Hypothalamus (tissue), 51 donors: ENCODE measurements at regions not wholly inside any gene's neighbourhood (a gene's known extent, or its start where the extent isn't known, plus 50 kb on each side); places are given as distances from the start of the nearest gene placed in this dataset.

Source experiments
- DNase-seq, 51 donors: peaks; one replicate each; lab custom pipeline; 2025; lab: John Stamatoyannopoulos, UW

DNA sequence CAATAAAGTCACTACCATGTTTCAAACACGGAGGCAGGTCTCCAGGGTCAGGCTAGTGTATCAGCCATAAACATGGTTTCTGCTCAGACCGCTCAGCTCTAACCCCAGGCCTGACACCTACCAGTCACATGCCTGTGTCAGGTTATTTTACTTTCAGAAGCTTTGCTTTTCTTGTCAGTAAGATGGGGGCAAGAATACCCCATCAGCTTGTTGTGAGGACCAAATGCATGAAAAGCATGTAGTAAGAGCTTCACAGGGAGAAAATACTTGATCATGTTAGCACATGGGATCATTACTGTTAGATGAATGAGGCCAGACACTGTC, 65.2 kb upstream of the PIM1 start:
- no peak for DNase-seq

DNA sequence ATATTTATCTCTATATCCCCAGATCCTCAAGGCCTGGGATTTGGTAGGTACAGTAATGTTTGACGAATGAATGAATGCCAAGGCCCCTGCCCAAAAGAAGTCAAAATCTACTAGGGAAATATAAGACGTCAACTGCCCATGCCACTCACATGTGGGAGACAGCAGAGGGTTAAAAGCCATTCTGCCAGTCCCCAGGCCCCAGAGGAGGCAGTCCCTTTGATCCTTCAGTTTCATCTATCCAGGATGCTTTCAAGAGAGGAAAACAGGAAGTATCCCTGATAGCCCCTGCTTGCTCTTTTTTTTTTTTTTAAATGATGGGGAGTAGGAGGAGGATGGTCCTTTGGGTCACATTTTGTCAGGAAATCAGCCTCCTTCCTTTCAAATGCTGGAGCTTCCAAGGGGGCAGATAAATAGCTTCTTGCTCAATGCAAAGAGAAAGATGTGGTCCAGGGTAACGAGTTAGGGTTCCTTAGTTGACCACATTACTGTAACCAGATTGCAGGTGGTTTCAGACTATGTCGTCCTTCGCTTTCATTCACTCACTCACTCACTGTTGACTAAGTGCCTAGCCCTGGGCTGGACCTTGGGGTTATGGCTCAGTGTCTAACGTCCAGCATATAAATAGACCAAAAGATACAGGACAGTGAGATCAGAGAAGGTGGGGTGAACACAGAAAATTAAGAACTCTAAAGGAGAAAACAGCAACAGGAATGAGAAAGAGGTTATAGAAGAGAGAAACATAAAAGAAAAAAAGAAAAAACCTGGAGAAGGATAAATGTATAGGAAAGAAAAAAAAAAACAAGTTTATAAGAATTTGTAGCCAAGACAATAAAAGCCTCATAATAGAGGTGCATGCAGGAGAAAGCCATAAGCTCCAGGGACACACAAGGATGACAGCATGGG, 64.6 kb upstream of the PIM1 start:
- DNase-seq = no peak

DNA sequence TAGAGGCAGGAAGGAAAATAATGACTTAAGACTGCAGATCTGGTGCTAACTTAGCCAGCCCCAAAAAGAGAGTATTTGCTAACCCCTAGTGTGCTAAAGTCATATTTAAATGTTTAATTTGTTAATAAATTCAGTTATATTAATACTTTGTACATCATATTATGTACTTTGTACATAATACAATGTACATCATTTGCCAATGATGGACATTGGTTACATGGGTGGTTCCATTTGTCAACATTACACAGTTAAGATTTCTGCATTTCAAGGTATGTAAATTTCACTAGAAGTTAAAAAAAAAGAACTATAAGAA, 63.9 kb upstream of the PIM1 start:
- DNase-seq = no peak

DNA sequence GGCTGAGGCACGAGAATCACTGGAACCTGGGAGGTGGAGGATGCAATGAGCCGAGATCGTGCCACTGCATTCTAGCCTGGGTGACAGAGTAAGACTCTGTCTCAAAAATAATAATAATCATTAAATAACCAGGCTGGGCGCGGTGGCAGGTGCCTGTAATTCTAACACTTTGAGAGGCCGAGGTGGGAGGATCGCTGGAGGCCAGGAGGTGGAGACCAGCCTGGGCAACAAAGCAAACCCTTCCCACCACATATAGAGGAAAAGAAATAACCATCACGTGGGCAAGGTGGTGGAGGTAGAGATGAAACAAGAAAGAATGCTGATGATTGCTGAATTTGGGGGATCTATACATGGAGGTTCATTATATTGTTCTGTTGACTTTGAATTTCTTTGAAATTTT, 63.4 kb upstream of the PIM1 start:
- DNase-seq = no peak

DNA sequence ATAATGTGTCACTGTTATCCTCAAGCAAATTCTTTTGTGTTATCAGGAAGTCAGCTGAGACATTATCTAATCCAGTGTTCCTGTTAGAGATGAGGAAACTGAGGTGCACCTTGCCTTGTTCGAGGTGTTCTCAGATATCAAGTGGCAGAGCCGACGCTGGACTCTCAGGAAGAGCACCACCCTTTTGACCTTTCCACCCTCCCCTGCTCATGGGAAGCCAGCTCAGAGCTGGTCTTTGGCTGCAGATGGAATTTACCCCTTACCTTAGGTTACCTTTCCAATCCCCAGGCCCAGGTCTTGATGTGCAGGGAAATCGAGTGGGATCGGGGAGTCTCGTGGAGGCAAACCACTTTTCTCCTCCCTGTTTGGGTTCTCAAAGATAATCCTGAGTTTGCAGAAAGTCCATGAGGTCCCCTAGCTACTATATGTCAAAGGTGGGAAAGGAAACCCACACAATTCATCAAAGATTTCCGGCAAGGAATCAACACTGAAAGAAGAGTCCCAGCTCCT, 62.9 kb upstream of the PIM1 start:
- no peak for DNase-seq

DNA sequence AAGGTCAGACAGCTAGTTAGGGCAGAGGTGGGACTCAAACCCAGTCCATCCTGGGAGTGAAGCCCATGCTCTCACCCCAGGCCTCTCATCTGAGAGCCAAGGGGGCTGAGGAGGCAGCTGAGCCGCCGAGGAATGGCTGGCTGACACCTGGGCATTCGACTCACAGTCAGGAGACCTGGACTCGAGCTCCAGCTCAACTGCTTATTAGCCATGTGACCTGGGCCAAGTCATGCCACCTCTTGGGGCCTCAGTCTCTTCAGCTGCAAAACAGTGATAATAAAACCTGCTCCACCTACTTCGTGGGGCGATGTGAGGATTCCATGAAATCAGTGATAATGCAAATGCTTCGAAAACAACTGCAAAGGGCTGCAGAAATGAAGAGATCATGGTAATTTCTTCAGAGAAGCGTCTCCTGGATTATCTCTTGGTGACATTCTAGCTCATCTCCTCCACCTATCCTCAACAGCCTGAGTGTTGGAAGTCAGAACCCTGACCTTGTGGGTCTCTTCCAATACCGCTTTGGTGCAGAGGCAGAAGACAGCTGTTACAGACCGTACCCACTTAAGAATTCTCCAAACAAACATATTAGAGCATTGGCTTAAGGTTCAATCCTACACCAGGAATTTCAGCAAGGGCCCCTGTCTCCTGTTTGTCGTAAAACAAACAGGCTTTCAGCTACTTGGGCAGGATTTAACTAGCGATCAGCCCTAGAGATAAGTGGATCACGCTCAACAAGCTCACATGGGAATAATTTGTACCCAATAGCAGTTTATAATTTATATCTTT, 60.0 kb upstream of the PIM1 start:
- DNase-seq = no peak

DNA sequence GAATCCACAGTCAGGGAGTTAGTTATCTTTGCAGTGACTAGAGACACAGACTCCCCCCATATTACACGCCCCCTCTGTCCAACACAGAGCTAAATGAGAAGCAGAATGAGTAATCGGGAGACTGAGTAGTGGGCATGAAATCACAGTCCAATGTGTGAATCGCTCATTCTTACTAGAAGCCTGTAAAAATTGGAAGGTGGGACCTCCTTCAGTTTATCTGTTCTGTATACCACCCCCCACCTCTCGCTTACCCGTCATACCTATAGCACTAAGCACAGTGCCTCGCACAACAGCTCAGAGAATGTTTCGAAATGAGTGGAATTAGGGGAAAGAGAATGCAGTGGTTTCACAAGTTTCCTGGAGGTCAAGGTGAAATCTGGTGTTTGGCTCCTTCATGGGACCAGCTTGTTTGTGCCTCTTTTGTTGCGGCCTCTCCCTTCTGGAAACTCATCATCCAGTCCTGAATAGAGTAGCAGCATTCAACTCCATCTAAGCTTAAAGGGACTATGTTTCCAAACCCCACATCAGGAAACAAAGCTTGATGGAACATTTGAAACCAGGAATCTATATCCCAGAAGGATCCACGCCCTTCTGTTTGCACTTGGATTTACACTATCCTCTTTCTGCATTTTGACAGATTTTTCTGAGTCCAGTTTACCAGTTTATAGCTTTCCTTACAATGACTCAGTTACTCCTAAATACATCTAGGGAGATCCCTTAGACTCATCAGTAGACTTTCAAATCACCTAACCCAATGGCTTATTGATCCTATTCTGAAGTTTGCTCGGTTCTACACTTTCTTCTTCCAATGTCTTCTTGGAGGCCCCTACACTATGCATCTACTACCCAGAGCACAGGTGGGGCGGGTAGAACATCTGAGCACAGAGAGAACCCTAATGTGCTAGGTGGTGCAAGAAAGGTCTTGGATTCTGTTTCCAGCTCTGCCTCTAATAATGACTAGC, 59.2 kb upstream of the PIM1 start:
- DNase-seq = no peak

DNA sequence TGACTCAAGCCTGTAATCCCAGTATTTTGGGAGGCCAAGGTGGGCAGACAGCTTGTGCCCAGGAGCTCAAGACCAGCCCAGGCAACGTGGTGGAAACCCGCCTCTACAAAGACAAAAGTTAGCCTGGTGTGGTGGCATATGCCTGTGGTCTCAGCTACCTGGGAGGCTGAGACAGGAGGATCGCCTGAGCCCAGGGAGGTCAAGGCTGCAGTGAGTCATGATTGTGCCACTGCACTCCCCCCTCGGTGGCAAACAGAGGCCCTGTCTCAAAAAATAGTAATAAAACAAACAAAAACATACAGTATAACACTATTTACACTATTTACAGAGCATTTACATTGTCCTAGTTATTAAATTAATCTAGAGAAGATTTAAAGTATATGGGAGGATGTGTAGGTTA, 56.0 kb upstream of the PIM1 start:
- DNase-seq = no peak

DNA sequence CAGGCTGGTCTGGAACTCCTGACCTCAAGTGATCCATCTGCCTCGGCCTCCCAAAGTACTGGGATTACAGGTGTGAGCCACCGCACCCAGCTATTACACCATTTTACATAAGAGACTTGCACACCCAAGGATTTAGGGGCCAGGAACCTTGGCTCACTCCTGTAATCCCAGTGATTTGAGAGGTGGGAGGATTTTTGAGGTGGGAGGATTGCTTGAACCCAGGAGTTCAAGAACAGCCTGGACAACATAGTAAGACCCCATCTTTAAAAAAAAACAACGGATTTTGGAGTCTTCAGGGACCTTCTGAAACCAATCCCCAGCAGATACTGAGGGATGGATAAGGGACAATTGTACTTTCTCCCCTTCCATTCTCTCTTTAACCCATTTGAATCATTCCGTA, 55.3 kb upstream of the PIM1 start:
- DNase-seq = no peak

DNA sequence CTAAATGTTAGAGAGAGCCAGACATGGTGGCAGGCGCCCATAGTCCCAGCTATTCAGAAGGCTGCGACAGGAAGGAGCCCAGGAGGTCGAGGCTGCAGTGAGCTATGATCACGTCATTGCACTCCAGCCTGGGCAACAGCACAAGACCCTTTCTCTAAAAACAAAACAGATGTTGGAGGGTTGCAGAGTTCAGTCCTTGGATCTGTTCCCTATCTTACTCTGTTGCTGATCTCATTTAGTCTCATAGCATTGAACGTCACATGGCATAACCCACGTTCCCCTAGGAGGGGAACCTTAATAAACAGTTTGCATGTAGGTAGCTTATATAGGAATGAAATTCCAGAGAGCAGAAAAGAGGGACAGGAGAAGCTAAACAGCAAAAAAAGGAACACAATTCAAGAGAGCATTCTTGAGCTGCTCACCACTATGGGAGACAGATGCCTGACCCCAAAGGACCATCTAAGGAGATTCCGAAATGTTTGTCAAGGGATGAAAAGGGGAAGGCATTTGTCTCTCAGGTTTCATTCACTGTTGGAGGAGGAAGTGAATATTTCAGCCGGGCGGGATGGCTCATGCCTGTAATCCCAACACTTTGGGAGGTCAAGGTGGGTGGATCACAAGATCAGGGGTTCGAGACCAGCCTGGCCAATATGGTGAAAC, 54.6 kb upstream of the PIM1 start:
- DNase-seq = no peak

DNA sequence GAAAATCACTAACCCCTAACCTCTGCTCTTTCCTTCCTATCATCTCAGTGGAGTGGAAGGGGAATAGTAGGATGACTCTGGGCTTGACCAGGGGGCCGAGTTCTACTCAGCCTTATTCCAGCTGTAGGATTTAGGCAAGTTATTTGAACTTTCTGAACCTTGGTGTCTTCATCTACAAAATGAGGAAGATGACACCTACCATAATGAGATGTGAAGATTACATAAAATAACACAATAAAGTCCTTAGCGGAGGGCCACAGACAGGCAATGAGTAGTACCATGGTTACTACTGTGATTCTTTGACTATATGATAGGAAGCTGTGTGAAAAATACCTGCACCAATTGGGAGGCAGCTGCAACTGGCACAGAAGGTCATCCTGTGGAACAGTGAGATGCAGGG, 53.6 kb upstream of the PIM1 start:
- DNase-seq = no peak

DNA sequence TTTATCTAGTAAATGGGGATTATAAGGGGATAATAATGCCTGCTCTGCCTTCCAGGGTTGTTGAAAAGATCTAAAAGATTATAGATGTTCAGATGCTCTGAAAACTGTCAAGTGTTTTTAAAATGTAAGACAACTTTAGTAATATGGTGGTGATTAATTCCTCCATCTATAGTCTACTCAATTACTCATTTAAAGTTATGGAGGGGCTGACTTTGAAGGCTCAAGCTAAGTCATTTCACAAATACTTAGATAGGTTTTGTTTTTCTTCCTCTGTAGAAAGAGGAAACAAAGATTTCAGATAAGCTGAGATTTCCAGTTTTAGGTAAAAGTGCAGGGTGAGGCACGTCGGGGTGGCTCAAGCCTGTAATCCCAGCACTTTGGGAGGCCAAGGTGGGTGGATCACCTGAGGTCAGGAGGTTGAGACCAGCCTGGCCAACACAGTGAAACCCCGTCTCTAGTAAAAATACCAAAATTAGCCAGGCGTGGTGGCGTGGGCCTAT, 50.5 kb upstream of the PIM1 start:
- DNase-seq = no peak
